ENCODE measurements at regions not wholly inside any gene's neighbourhood (a gene's known extent, or its start where the extent isn't known, plus 50 kb on each side); places are given as distances from the start of the nearest gene placed in this dataset.

DNA sequence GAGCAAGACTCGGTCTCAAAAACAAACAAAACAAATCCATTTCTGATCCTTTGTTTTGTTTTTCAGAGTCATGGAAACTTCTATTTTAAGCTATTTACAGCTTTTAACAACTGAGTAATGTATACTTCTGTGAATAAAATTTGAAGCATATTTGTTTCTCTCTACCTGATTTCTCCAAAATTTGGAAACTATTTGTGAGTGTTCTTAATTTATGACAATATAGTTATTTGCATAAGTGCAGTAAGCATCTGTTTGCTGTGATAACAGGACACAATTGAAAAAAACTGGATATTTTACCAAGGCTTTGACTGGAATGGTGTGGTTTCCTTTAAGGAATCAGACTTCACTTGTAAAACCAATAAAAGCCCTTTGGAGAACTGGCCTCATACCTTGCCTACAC lies 53.3 kb upstream of the GULP1 start:
- TF ChIP-seq, protein P1, sequence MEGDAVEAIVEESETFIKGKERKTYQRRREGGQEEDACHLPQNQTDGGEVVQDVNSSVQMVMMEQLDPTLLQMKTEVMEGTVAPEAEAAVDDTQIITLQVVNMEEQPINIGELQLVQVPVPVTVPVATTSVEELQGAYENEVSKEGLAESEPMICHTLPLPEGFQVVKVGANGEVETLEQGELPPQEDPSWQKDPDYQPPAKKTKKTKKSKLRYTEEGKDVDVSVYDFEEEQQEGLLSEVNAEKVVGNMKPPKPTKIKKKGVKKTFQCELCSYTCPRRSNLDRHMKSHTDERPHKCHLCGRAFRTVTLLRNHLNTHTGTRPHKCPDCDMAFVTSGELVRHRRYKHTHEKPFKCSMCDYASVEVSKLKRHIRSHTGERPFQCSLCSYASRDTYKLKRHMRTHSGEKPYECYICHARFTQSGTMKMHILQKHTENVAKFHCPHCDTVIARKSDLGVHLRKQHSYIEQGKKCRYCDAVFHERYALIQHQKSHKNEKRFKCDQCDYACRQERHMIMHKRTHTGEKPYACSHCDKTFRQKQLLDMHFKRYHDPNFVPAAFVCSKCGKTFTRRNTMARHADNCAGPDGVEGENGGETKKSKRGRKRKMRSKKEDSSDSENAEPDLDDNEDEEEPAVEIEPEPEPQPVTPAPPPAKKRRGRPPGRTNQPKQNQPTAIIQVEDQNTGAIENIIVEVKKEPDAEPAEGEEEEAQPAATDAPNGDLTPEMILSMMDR (IDR thresholded peaks at IDR 0.05; ENCODE audit: low read depth, low read length), result no peak
- H3K4me3 ChIP-seq (ENCODE audit: low read depth, low read length), result no peak overlapping the region
